K562 (cell line): ENCODE measurements at regions not wholly inside any gene's neighbourhood (a gene's known extent, or its start where the extent isn't known, plus 50 kb on each side); places are given as distances from the start of the nearest gene placed in this dataset.

Source experiments
- ATAC-seq: fragments of 200-7000 bp; cut with Tn5 transposase; 3 replicates; pipeline ENCODE4 v1.9.1; 2020; ENCODE audit warnings: moderate library complexity
- BruUV-seq: library from RNA; stranded (reverse); fragments of 400-500 nt; replicated peaks from 2 replicates; lab custom pipeline; 2021; lab: Mats Ljungman, UMichigan
- CTCF ChIA-PET: fragments of 300-600 bp; formaldehyde crosslinking; extraction: SDS; loops from one replicate; lab custom pipeline; 2021; ENCODE audit warnings: low intra/inter-chr PET ratio; lab: Yijun Ruan, JAX
- POLR2A ChIA-PET: fragments of 300-600, 350-650 bp; sonication (Branson Sonifier 250); formaldehyde crosslinking; extraction: SDS; loops from one replicate; lab custom pipeline; 2021; ENCODE audit warnings: antibody characterized with exemption, inconsistent platforms; lab: Yijun Ruan, JAX
- DNase-seq, 4 experiments: peaks; one replicate each; pipeline versions ENCODE4 v3.0.0 to v3.0.0-alpha.2; 2011 to 2018; ENCODE audit warnings: low spot score in 3 of 4, mixed read lengths in 3 of 4; ENCODE audit errors: extremely low read depth in 1 of 4
- FAIRE-seq: peaks from 2 replicates; lab custom pipeline; 2011; peaks lifted over from hg19 to GRCh38; lab: Jason Lieb, UNC
- H2AFZ ChIP-seq: 2 replicates; pipeline ENCODE4 v1.6.0; 2011; ENCODE audit warnings: low read depth, low read length, control low read depth, inconsistent platforms
- H3K27ac ChIP-seq: fragments of 200-600 bp; 3 replicates; pipeline ENCODE4 v1.8.0; 2011; ENCODE audit warnings: low read depth, mild to moderate bottlenecking, control low read depth, inconsistent platforms, low read length, moderate library complexity, mixed read lengths; ENCODE audit errors: extremely low read depth
- H3K27me3 ChIP-seq, 2 experiments: fragments of 300-600 bp in 1 of 2; 2 replicates in 1 of 2; 3 replicates in 1 of 2; pipeline versions ENCODE4 v1.6.0 to v1.8.0; 2011; ENCODE audit warnings: inconsistent platforms in 2 of 2, low read length in 2 of 2, mild to moderate bottlenecking in 1 of 2, mixed read lengths in 1 of 2, moderate library complexity in 1 of 2; ENCODE audit not compliant: control insufficient read depth in 2 of 2, insufficient read depth in 2 of 2
- H3K36me3 ChIP-seq: fragments of 300-600 bp; 3 replicates; pipeline ENCODE4 v1.8.0; 2011; ENCODE audit warnings: mild to moderate bottlenecking, low read length, inconsistent platforms; ENCODE audit not compliant: control insufficient read depth, insufficient read depth
- H3K4me1 ChIP-seq, 2 experiments: fragments of 200-600 bp in 1 of 2; replicated peaks in 1 of 2; 2 replicates in 1 of 2; 3 replicates in 1 of 2; pipeline versions ENCODE4 v1.5.1 to v1.8.0; 2011; ENCODE audit warnings: inconsistent platforms in 2 of 2, low read length in 2 of 2, mild to moderate bottlenecking in 1 of 2, mixed read lengths in 1 of 2, moderate library complexity in 1 of 2; ENCODE audit not compliant: control insufficient read depth in 2 of 2, insufficient read depth in 2 of 2
- H3K4me2 ChIP-seq: 2 replicates; pipeline ENCODE4 v1.6.1; 2011; ENCODE audit warnings: low read length, control low read depth, inconsistent platforms, mixed read lengths; ENCODE audit not compliant: insufficient read depth
- H3K4me3 ChIP-seq: fragments of 200-600 bp; sonication (generic), shearing (Covaris generic); 2 replicates; pipeline ENCODE4 v1.5.1; 2016; ENCODE audit warnings: control low read depth, inconsistent platforms
- H3K79me2 ChIP-seq: fragments of 200-600 bp; 3 replicates; pipeline ENCODE4 v1.8.0; 2011; ENCODE audit warnings: low read length, inconsistent platforms; ENCODE audit not compliant: control insufficient read depth, insufficient read depth
- H3K9ac ChIP-seq, 2 experiments: 2 replicates each; pipeline versions ENCODE4 v1.6.0 to v1.6.1; 2011; ENCODE audit warnings: low read depth in 2 of 2, low read length in 2 of 2, control low read depth in 1 of 2, inconsistent platforms in 1 of 2, mild to moderate bottlenecking in 1 of 2, mixed read lengths in 1 of 2; ENCODE audit not compliant: insufficient read depth in 1 of 2
- H3K9me1 ChIP-seq: one replicate; pipeline ENCODE4 v1.6.0; 2011; ENCODE audit warnings: inconsistent platforms, mild to moderate bottlenecking, low read length, moderate library complexity; ENCODE audit not compliant: control insufficient read depth, insufficient read depth
- H3K9me3 ChIP-seq: replicated peaks from 2 replicates; pipeline ENCODE4 v1.5.1; 2011; ENCODE audit warnings: low read depth, low read length, inconsistent platforms; ENCODE audit not compliant: control insufficient read depth, insufficient read depth
- H4K20me1 ChIP-seq: replicated peaks from 2 replicates; pipeline ENCODE4 v1.6.1; 2011; ENCODE audit warnings: low read length, inconsistent platforms, mixed read lengths; ENCODE audit not compliant: control insufficient read depth, insufficient read depth
- E2F6 ChIP-seq, 2 experiments: IDR thresholded peaks; 2 replicates each; pipeline ENCODE4 v1.6.1; 2011; ENCODE audit warnings: borderline replicate concordance in 1 of 2, control low read depth in 1 of 2, low read depth in 1 of 2, low read length in 1 of 2, mild to moderate bottlenecking in 1 of 2, mixed read lengths in 1 of 2, moderate library complexity in 1 of 2; ENCODE audit not compliant: insufficient read depth in 1 of 2, insufficient read length in 1 of 2, poor library complexity in 1 of 2, severe bottlenecking in 1 of 2; ENCODE audit errors: extremely low read depth in 1 of 2
- FOSL1 ChIP-seq: fragments of 200-800 bp; sonication (Bioruptor generic); conservative IDR thresholded peaks from 2 replicates; pipeline ENCODE4 v1.6.1; 2016; ENCODE audit warnings: missing genetic modification characterization, missing compliant biosample characterization
- FOXK1 ChIP-seq: sonication (generic); formaldehyde crosslinking; IDR thresholded peaks from 2 replicates; pipeline ENCODE4 v1.8.0; 2022; ENCODE audit warnings: missing genetic modification reagents, mild to moderate bottlenecking, borderline replicate concordance
- FOXP1 ChIP-seq: sonication (generic); formaldehyde crosslinking; IDR thresholded peaks from 2 replicates; pipeline ENCODE4 v1.8.0; 2022; ENCODE audit warnings: mild to moderate bottlenecking, missing genetic modification reagents
- FOXP4 ChIP-seq: sonication (generic); formaldehyde crosslinking; IDR thresholded peaks from 2 replicates; pipeline ENCODE4 v1.8.0; 2022; ENCODE audit warnings: mild to moderate bottlenecking, missing genetic modification reagents, borderline replicate concordance
- HDAC6 ChIP-seq: IDR thresholded peaks from 2 replicates; pipeline ENCODE4 v1.6.1; 2012; ENCODE audit warnings: low read depth, mild to moderate bottlenecking, control low read depth, inconsistent platforms, low read length, moderate library complexity
- KLF13 ChIP-seq: fragments of 450-650 bp; IDR thresholded peaks from 2 replicates; pipeline ENCODE4 v1.6.1; 2016; ENCODE audit warnings: missing genetic modification characterization, low read depth, mild to moderate bottlenecking, missing compliant biosample characterization, moderate library complexity, borderline replicate concordance
- POLR3A ChIP-seq: IDR thresholded peaks from 2 replicates; pipeline ENCODE4 v1.6.1; 2011; ENCODE audit warnings: borderline replicate concordance, mild to moderate bottlenecking, moderate library complexity; ENCODE audit not compliant: insufficient read length, insufficient read depth; ENCODE audit errors: extremely low read depth
- RERE ChIP-seq: sonication (generic); formaldehyde crosslinking; IDR thresholded peaks from 2 replicates; pipeline ENCODE4 v1.8.0; 2023; ENCODE audit warnings: missing genetic modification reagents, mild to moderate bottlenecking, borderline replicate concordance
- SREBF1 ChIP-seq: fragments of 150-350 bp; IDR thresholded peaks from 2 replicates; pipeline ENCODE4 v1.6.1; 2014; ENCODE audit warnings: antibody characterized with exemption, low read depth, low read length, borderline replicate concordance
- TAF1 ChIP-seq: IDR thresholded peaks from 2 replicates; pipeline ENCODE4 v1.6.1; 2011; ENCODE audit warnings: mild to moderate bottlenecking, low read length, moderate library complexity; ENCODE audit not compliant: insufficient read depth, control insufficient read depth, severe bottlenecking; ENCODE audit errors: extremely low read depth
- TCF7L2 ChIP-seq: fragments of 150-350 bp; IDR thresholded peaks from 2 replicates; pipeline ENCODE4 v1.6.1; 2016; ENCODE audit warnings: low read depth, mild to moderate bottlenecking, low read length, moderate library complexity
- ZNF41 ChIP-seq: fragments of 250-450 bp; sonication (Bioruptor Pico); conservative IDR thresholded peaks from 2 replicates; pipeline ENCODE4 v1.4.0; 2020; ENCODE audit warnings: mild to moderate bottlenecking
- WGBS: fragments of 100-300 bp; shearing (Covaris generic); methylation state at CpG from one replicate; pipeline ENCODE4 v1.1.6; 2016; ENCODE audit warnings: low coverage, mixed read lengths; ENCODE audit not compliant: insufficient coverage; ENCODE audit errors: missing lambda C conversion rate; 5-methylcytosine and 5-hydroxymethylcytosine counted together
- in situ Hi-C: fragments of 300-500 bp; cut with MboI; formaldehyde crosslinking; loops from 4 replicates; pipeline ENCODE4 v1.15.0; 2018; ENCODE audit warnings: inconsistent platforms, mixed read lengths
- intact Hi-C: fragments of 100-400 bp; cut with micrococcal nuclease; formaldehyde crosslinking; loops from 2 replicates; pipeline ENCODE4 v1.14.2; 2022

- Histone ChIP-seq H3K4me1 (no peaks in the 10 kb centered on the region), H3K79me2 (no peaks in the 10 kb centered on the region), H3K9me3 (no peaks in the 10 kb centered on the region), H3K27me3 (no peaks in the 10 kb centered on the region), H3K36me3 (no peaks in the 10 kb centered on the region), H3K9me1 (no peaks in the 10 kb centered on the region), H3K4me3 (no peak overlapping the region), H4K20me1 (no peaks in the 10 kb centered on the region), H3K27ac (no peak overlapping the region), H2AFZ (no peak overlapping the region), H3K9ac (no peak overlapping the region), H3K4me2 (no peak overlapping the region)
- in situ Hi-C loops: no loop called here
- BruUV-seq: no TSS peak
- no CpG with 5 or more reads among the region's 1 CpG for WGBS
- POLR2A ChIA-PET: no interaction called here
- ATAC-seq (no peak), DNase-seq (no peak), FAIRE-seq (no peak)
- CTCF ChIA-PET: no interaction called here
- intact Hi-C loops: no loop called here
- TF ChIP-seq TCF7L2 (no peak), FOXP4 (no peak), ZNF41 (CRISPR knock-in tag) (no peak), SREBF1 (no peak), TAF1 (no peak), HDAC6 (no peak), FOSL1 (no peak), POLR3A (no peak), FOXP1 (CRISPR knock-in tag) (no peak), KLF13 (tag) (no peak), RERE (no peak), E2F6 (IDR thresholded peaks at IDR 0.05; ENCODE audit: borderline replicate concordance in 1 of 2, extremely low read depth in 1 of 2, insufficient read depth in 1 of 2, insufficient read length in 1 of 2, low read depth in 1 of 2, low read length in 1 of 2, poor library complexity in 1 of 2, severe bottlenecking in 1 of 2) (no peak), FOXK1 (CRISPR knock-in tag) (no peak)
These were observed 470.4 kb downstream of the KDM5D start for GRCh38 chrY:19274076-19274475.
